Activated CD4-positive, alpha-beta T cell treated with anti-CD3 and anti-CD28 coated beads, Interleukin-2, amount 10 ng/mL, durations not matched to agents 7 days and 5 days (primary cell): ENCODE measurements at regions not wholly inside any gene's neighbourhood (a gene's known extent, or its start where the extent isn't known, plus 50 kb on each side); places are given as distances from the start of the nearest gene placed in this dataset.
A peak's percentile ranks its signal among the peaks of the same experiment; 100 is the strongest.

Experiments
- CTCF ChIA-PET: fragments of 350-600 bp; sonication (Branson Sonifier 250); formaldehyde crosslinking; loops from one replicate; lab custom pipeline; 2021; ENCODE audit warnings: antibody characterized with exemption; lab: Charles Lee
- POLR2A ChIA-PET: fragments of 350-600 bp; sonication (Branson Sonifier 250); formaldehyde crosslinking; loops from one replicate; lab custom pipeline; 2021; ENCODE audit warnings: antibody characterized with exemption; lab: Charles Lee
- DNase-seq: peaks from one replicate; pipeline ENCODE4 v3.0.0-alpha.2; 2020
- H3K27ac Mint-ChIP-seq: one replicate; pipeline ENCODE4 v1.8.0; 2021; ENCODE audit warnings: mild to moderate bottlenecking, moderate library complexity, mixed read lengths
- H3K27me3 Mint-ChIP-seq: one replicate; pipeline ENCODE4 v1.8.0; 2021; ENCODE audit warnings: mixed read lengths
- H3K36me3 Mint-ChIP-seq: one replicate; pipeline ENCODE4 v1.8.0; 2021; ENCODE audit warnings: low read depth, mixed read lengths
- H3K4me1 Mint-ChIP-seq: one replicate; pipeline ENCODE4 v1.8.0; 2021; ENCODE audit warnings: mixed read lengths
- H3K4me3 Mint-ChIP-seq: one replicate; pipeline ENCODE4 v1.8.0; 2021; ENCODE audit warnings: mild to moderate bottlenecking, moderate library complexity, mixed read lengths
- H3K9me3 Mint-ChIP-seq: one replicate; pipeline ENCODE4 v1.8.0; 2021; ENCODE audit warnings: mixed read lengths

GRCh38 chr18:78666666-78667335 is 312.8 kb upstream of the SALL3 start:
- H3K4me1 Mint-ChIP-seq: no peaks in the 10 kb centered on the region
- no peaks in the 10 kb centered on the region for H3K9me3 Mint-ChIP-seq
- DNase-seq: no peak
- no peak overlapping the region for H3K27ac Mint-ChIP-seq
- H3K36me3 Mint-ChIP-seq: no peaks in the 10 kb centered on the region
- POLR2A ChIA-PET: no interaction called here
- no peak overlapping the region for H3K4me3 Mint-ChIP-seq
- H3K27me3 Mint-ChIP-seq: no peaks in the 10 kb centered on the region
- CTCF ChIA-PET: no interaction called here

- CTCF ChIA-PET: no interaction called here
- H3K4me3 Mint-ChIP-seq: no peak overlapping the region
These were observed 308.7 kb upstream of the SALL3 start for GRCh38 chr18:78670778-78671391.

GRCh38 chr18:78671551-78671950 is 308.1 kb upstream of the SALL3 start:
- H3K9me3 Mint-ChIP-seq: no peaks in the 10 kb centered on the region
- no peaks in the 10 kb centered on the region for H3K4me1 Mint-ChIP-seq
- ChIA-PET POLR2A (no interaction called here), CTCF (no interaction called here)
- H3K27ac Mint-ChIP-seq: no peak overlapping the region
- H3K4me3 Mint-ChIP-seq: no peak overlapping the region
- DNase-seq: no peak
- H3K36me3 Mint-ChIP-seq: no peaks in the 10 kb centered on the region
- no peaks in the 10 kb centered on the region for H3K27me3 Mint-ChIP-seq

More at GRCh38 chr18:78670778-78671391, 308.7 kb upstream of the SALL3 start:
- Mint-ChIP-seq H3K36me3 (no peaks in the 10 kb centered on the region), H3K27me3 (no peaks in the 10 kb centered on the region), H3K4me1 (no peaks in the 10 kb centered on the region), H3K27ac (peak overlapping the region; percentile 46), H3K9me3 (no peaks in the 10 kb centered on the region)
- POLR2A ChIA-PET: no interaction called here
- no peak for DNase-seq

GRCh38 chr18:78672862-78673446 is 306.7 kb upstream of the SALL3 start:
- POLR2A ChIA-PET: no interaction called here
- no peak overlapping the region for H3K4me3 Mint-ChIP-seq

DNA sequence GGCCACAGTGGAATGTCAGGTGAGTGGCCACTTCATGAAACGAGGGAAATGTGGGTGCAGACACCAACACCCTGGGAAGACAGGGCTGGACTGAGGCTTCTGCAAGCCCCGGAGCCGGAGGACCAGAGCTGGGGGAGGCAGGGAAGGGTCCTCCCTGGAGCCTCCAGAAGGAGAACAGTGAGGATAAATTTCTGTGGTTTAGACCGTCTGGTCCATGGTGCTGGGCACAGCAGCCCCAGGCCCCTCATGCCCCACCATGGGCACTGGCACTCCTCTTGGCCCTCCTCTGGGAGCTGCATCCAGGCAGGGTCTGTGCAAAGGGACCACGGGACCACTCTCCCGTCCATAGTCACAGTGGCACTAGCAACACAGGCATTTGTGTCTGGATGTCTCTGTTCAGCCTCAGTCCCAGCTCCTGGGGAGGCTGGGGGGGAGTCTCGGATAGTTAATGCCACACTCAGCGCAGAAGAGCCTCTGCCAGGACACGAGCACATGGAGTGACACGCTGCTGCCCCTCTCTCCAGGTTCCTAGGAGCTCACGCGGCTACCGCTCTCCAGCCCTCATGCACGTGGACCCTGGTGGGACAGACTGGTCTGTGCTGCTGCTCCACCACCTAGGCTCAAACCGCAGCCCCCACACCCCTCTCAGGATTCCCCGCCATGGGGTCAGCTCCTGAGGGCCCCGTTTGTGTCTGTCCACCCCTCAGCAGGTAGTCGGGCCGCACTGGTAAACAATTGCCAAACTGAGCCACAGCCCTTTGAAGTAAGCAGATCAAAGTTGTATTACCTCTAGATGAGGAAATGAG is 305.9 kb upstream of the SALL3 start:
- no peak overlapping the region for H3K27ac Mint-ChIP-seq
- DNase-seq: no peak
- CTCF ChIA-PET: interaction anchor here (0.6 kb wide), 1 partner anchor 23 kb away, joined by 3 read pairs; no protein-coding TSS in a partner anchor
- no peaks in the 10 kb centered on the region for H3K36me3 Mint-ChIP-seq
- no peaks in the 10 kb centered on the region for H3K27me3 Mint-ChIP-seq
- H3K9me3 Mint-ChIP-seq: no peaks in the 10 kb centered on the region
- H3K4me1 Mint-ChIP-seq: no peaks in the 10 kb centered on the region
- POLR2A ChIA-PET: no interaction called here
- no peak overlapping the region for H3K4me3 Mint-ChIP-seq

More at GRCh38 chr18:78672862-78673446, 306.7 kb upstream of the SALL3 start:
- Mint-ChIP-seq H3K4me1 (no peaks in the 10 kb centered on the region), H3K9me3 (no peaks in the 10 kb centered on the region), H3K27ac (no peak overlapping the region), H3K27me3 (no peaks in the 10 kb centered on the region), H3K36me3 (no peaks in the 10 kb centered on the region)
- no peak for DNase-seq
- CTCF ChIA-PET: no interaction called here

DNA sequence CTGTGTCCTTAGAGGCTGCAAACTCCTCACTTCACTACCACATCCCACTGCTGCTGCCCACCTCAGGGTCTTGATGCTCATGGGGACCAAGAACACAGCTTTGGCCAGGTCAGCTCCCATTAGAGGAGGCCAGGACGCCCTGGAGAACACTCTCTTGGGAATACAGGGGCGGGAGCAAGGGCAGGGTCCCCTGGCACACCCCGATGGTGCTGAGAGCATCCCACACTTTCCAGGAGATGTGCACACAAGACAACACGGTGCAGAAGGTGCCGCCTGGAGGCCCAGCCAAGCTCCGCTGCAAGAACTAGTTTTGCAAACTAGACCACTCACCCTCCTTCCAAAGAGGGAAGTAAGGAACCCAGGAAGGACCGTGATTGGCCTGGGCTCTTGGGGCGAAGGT is 304.4 kb upstream of the SALL3 start:
- DNase-seq: no peak
- Mint-ChIP-seq H3K27ac (no peak overlapping the region), H3K4me3 (no peak overlapping the region), H3K4me1 (no peaks in the 10 kb centered on the region), H3K36me3 (no peaks in the 10 kb centered on the region), H3K9me3 (no peaks in the 10 kb centered on the region), H3K27me3 (no peaks in the 10 kb centered on the region)
- ChIA-PET CTCF (no interaction called here), POLR2A (no interaction called here)

GRCh38 chr18:78676622-78677482 is 302.8 kb upstream of the SALL3 start:
- no peak for DNase-seq
- no peak overlapping the region for H3K4me3 Mint-ChIP-seq
- no peaks in the 10 kb centered on the region for H3K4me1 Mint-ChIP-seq
- POLR2A ChIA-PET: no interaction called here
- H3K27ac Mint-ChIP-seq: no peak overlapping the region
- no peaks in the 10 kb centered on the region for H3K36me3 Mint-ChIP-seq
- no peaks in the 10 kb centered on the region for H3K9me3 Mint-ChIP-seq
- no peaks in the 10 kb centered on the region for H3K27me3 Mint-ChIP-seq
- CTCF ChIA-PET: no interaction called here

DNA sequence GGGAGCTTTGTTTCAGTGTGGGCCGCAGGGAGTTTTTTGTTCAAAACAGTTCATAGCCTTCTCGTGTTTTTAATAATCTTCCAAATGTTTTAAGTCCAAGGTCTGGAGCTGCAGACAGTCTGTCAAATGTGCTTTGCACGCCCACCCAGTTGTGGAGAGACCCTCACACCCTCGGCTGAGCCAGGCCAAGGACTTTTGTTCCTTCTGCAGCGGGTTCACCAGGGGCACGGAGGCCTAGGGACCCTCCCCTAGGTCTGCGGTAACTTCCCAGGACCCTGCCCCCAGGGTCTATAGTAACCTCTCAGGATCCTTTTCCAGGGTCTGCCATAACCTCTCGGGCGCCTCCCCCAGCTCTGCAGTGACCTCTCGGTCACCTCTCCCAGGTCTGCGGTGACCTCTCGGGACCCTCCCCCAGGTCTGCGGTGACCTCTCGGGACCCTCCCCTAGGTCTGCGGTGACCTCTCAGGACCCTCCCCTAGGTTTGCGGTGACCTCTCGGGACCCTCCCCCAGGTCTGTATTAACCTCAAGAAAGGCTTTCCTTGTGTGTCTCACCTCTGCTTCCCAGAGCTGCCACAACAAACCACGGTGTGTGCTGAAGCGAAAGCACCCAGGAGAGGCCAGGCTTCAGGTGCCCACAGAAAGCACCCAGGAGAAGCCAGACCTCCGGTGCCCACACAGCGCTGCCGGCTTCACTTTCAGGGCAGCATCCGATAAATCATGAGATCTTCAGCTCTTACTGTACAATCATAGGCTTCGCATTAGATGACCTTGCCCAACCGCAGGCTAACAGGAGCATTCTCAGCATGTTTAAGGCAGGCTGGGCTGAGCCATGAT is 301.9 kb upstream of the SALL3 start:
- Mint-ChIP-seq H3K27ac (no peak overlapping the region), H3K36me3 (no peaks in the 10 kb centered on the region), H3K27me3 (no peaks in the 10 kb centered on the region), H3K9me3 (no peaks in the 10 kb centered on the region), H3K4me3 (no peak overlapping the region), H3K4me1 (no peaks in the 10 kb centered on the region)
- POLR2A ChIA-PET: no interaction called here
- CTCF ChIA-PET: no interaction called here
- no peak for DNase-seq

DNA sequence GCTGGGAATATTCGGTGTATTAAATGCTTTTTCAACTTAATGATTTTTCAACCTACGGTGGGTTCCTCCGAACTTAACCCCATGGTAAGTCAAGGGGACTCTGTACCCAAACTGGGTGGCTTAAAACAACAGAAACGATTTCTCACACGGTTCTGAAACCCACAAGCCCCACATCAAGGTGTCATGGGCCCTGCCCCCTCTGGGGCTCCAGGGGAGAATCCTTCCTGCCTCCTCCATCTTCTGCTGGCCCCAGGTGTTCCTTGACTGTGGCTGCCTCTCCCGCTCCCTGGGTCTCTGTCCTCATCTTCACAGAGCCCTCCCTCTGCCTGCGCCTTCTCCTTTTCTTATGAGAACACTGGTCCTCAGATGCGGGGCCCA is 301.3 kb upstream of the SALL3 start:
- CTCF ChIA-PET: no interaction called here
- POLR2A ChIA-PET: interaction anchor here (0.6 kb wide), 1 partner anchor 10 kb away, joined by 3 read pairs; no protein-coding TSS in a partner anchor
- no peak for DNase-seq
- no peak overlapping the region for H3K27ac Mint-ChIP-seq
- H3K4me3 Mint-ChIP-seq: no peak overlapping the region
- no peaks in the 10 kb centered on the region for H3K4me1 Mint-ChIP-seq
- no peaks in the 10 kb centered on the region for H3K36me3 Mint-ChIP-seq
- no peaks in the 10 kb centered on the region for H3K27me3 Mint-ChIP-seq
- no peaks in the 10 kb centered on the region for H3K9me3 Mint-ChIP-seq

- ChIA-PET CTCF (no interaction called here), POLR2A (no interaction called here)
- Mint-ChIP-seq H3K27me3 (no peaks in the 10 kb centered on the region), H3K9me3 (no peaks in the 10 kb centered on the region), H3K4me3 (no peak overlapping the region), H3K27ac (no peak overlapping the region), H3K4me1 (no peaks in the 10 kb centered on the region), H3K36me3 (no peaks in the 10 kb centered on the region)
- DNase-seq: no peak
These were observed 300.6 kb upstream of the SALL3 start for GRCh38 chr18:78679031-78679430.

- Mint-ChIP-seq H3K27ac (no peak overlapping the region), H3K36me3 (no peaks in the 10 kb centered on the region), H3K27me3 (no peaks in the 10 kb centered on the region), H3K4me1 (no peaks in the 10 kb centered on the region), H3K9me3 (no peaks in the 10 kb centered on the region), H3K4me3 (no peak overlapping the region)
- DNase-seq: no peak
- POLR2A ChIA-PET: no interaction called here
- CTCF ChIA-PET: no interaction called here
These were observed 299.9 kb upstream of the SALL3 start for GRCh38 chr18:78679613-78680260.
